Endodermal cell (in vitro differentiated cells): ENCODE measurements at regions not wholly inside any gene's neighbourhood (a gene's known extent, or its start where the extent isn't known, plus 50 kb on each side); places are given as distances from the start of the nearest gene placed in this dataset.

Experiments
- DNase-seq: peaks from one replicate; pipeline ENCODE4 v3.0.0-alpha.2; 2017
- H3K27ac ChIP-seq: 2 replicates; pipeline ENCODE4 v1.5.1; 2013; ENCODE audit warnings: mild to moderate bottlenecking, low read depth, low read length, moderate library complexity
- H3K27me3 ChIP-seq: 2 replicates; pipeline ENCODE4 v1.6.1; 2013; ENCODE audit warnings: mild to moderate bottlenecking, low read length, moderate library complexity; ENCODE audit not compliant: insufficient read depth, control insufficient read depth, poor library complexity, severe bottlenecking
- H3K36me3 ChIP-seq: 2 replicates; pipeline ENCODE4 v1.7.0; 2013; ENCODE audit warnings: mild to moderate bottlenecking, low read length, moderate library complexity; ENCODE audit not compliant: control insufficient read depth, insufficient read depth
- H3K4me1 ChIP-seq: one replicate; pipeline ENCODE4 v1.7.0; 2013; ENCODE audit warnings: low read length; ENCODE audit not compliant: control insufficient read depth, insufficient read depth
- H3K4me3 ChIP-seq: 2 replicates; pipeline ENCODE4 v1.5.1; 2013; ENCODE audit warnings: mild to moderate bottlenecking, low read length, moderate library complexity
- H3K9ac ChIP-seq: 2 replicates; pipeline ENCODE4 v1.6.1; 2013; ENCODE audit warnings: mild to moderate bottlenecking, low read length, moderate library complexity; ENCODE audit not compliant: poor library complexity, severe bottlenecking; ENCODE audit errors: extremely low read depth
- H3K9me3 ChIP-seq: 2 replicates; pipeline ENCODE4 v1.6.1; 2013; ENCODE audit warnings: mild to moderate bottlenecking, low read length, moderate library complexity; ENCODE audit not compliant: control insufficient read depth
- H3K27ac Mint-ChIP-seq: 2 replicates; pipeline ENCODE4 v1.8.0; 2020; ENCODE audit warnings: mixed read lengths
- H3K27me3 Mint-ChIP-seq: 2 replicates; pipeline ENCODE4 v1.8.0; 2021; ENCODE audit warnings: mild to moderate bottlenecking, mixed read lengths; ENCODE audit not compliant: insufficient read depth
- H3K36me3 Mint-ChIP-seq: 2 replicates; pipeline ENCODE4 v1.8.0; 2020; ENCODE audit warnings: low read depth, mixed read lengths
- H3K4me1 Mint-ChIP-seq: 2 replicates; pipeline ENCODE4 v1.8.0; 2020; ENCODE audit warnings: mixed read lengths
- H3K4me3 Mint-ChIP-seq: 2 replicates; pipeline ENCODE4 v1.8.0; 2020; ENCODE audit warnings: mild to moderate bottlenecking, moderate library complexity, mixed read lengths
- H3K9me3 Mint-ChIP-seq: 2 replicates; pipeline ENCODE4 v1.8.0; 2020; ENCODE audit warnings: mild to moderate bottlenecking, mixed read lengths
- CTCF ChIP-seq: fragments of 200-600 bp; sonication (generic); conservative IDR thresholded peaks from 2 replicates; pipeline ENCODE4 v1.5.0; 2021; ENCODE audit warnings: antibody characterized with exemption, mild to moderate bottlenecking
- WGBS, 2 experiments: methylation state at CpG; one replicate each; pipeline versions ENCODE4 v1.1.5 to v1.1.7; 2013; ENCODE audit warnings: missing lambda C conversion rate in 2 of 2, mixed read lengths in 1 of 2; ENCODE audit not compliant: insufficient coverage in 1 of 2, insufficient read length in 1 of 2; 5-methylcytosine and 5-hydroxymethylcytosine counted together

- H3K4me1 Mint-ChIP-seq = peaks cover 1% of the 10 kb centered on the region
- Histone ChIP-seq H3K9me3 (no peaks in the 10 kb centered on the region), H3K27me3 (no peaks in the 10 kb centered on the region), H3K27ac (no peak overlapping the region), H3K4me3 (no peak overlapping the region), H3K36me3 (no peaks in the 10 kb centered on the region), H3K9ac (no peak overlapping the region), H3K4me1 (no peaks in the 10 kb centered on the region)
- no peak for DNase-seq
- H3K4me3 Mint-ChIP-seq = no peak overlapping the region
- no peak for TF ChIP-seq CTCF
- H3K27me3 Mint-ChIP-seq = no peaks in the 10 kb centered on the region
- no peak overlapping the region for H3K27ac Mint-ChIP-seq
- H3K36me3 Mint-ChIP-seq = no peaks in the 10 kb centered on the region
- no peaks in the 10 kb centered on the region for H3K9me3 Mint-ChIP-seq
- 83 to 97% methylated on average over 1 to 2 of the region's 2 CpGs for WGBS, 2 experiments
These were observed 554.0 kb downstream of the NSUN3 start for GRCh38 chr3:94616833-94617232.

GRCh38 chr3:94617312-94617711 lies 554.5 kb downstream of the NSUN3 start:
- H3K36me3 Mint-ChIP-seq = no peaks in the 10 kb centered on the region
- H3K27ac ChIP-seq = no peak overlapping the region
- no peak overlapping the region for H3K27ac Mint-ChIP-seq

DNA sequence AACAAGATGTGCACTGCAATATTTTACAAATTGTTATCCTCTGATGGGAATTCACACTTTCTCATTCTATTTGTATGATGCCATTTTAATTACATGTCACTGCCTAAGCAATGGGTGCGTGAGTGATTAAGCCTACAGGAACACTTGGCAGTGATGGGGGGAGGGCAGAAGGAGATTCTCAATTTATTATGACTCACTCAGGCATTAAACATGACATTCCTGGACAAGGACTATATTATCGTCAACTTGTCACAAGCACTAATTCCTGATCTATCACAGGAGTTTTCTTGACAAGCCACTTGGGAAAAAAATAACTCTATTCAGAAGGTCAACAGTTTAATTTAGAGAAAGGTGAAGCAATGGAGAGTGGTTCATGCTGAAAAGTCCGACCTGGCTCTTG lies 556.8 kb downstream of the NSUN3 start:
- Histone ChIP-seq H3K9ac (no peak overlapping the region), H3K27ac (no peak overlapping the region), H3K36me3 (no peaks in the 10 kb centered on the region), H3K27me3 (no peaks in the 10 kb centered on the region), H3K4me3 (no peak overlapping the region), H3K9me3 (no peaks in the 10 kb centered on the region), H3K4me1 (no peaks in the 10 kb centered on the region)
- Mint-ChIP-seq H3K4me1 (peaks cover 1% of the 10 kb centered on the region), H3K27ac (no peak overlapping the region), H3K27me3 (no peaks in the 10 kb centered on the region), H3K36me3 (no peaks in the 10 kb centered on the region), H3K9me3 (no peaks in the 10 kb centered on the region), H3K4me3 (no peak overlapping the region)
- no peak for TF ChIP-seq CTCF
- WGBS, 2 experiments = 92 to 97% methylated on average over 2 to 3 of the region's 3 CpGs
- no peak for DNase-seq

More at GRCh38 chr3:94617312-94617711, 554.5 kb downstream of the NSUN3 start:
- H3K9me3 ChIP-seq = no peaks in the 10 kb centered on the region
- no peaks in the 10 kb centered on the region for H3K36me3 ChIP-seq
- H3K4me3 ChIP-seq = no peak overlapping the region
- Mint-ChIP-seq H3K9me3 (no peaks in the 10 kb centered on the region), H3K4me3 (no peak overlapping the region), H3K27me3 (no peaks in the 10 kb centered on the region), H3K4me1 (peaks cover 1% of the 10 kb centered on the region)
- H3K9ac ChIP-seq = no peak overlapping the region
- no peaks in the 10 kb centered on the region for H3K27me3 ChIP-seq
- no peak for DNase-seq
- WGBS, 2 experiments = 87% methylated on average over 2 of the region's 2 CpGs; no CpG with 5 or more reads in 1 of the 2 experiments
- no peaks in the 10 kb centered on the region for H3K4me1 ChIP-seq
- TF ChIP-seq CTCF = no peak
